Pons (tissue), 1 donor: ENCODE measurements at regions not wholly inside any gene's neighbourhood (a gene's known extent, or its start where the extent isn't known, plus 50 kb on each side); places are given as distances from the start of the nearest gene placed in this dataset.
A peak's percentile ranks its signal among the peaks of the same experiment; 100 is the strongest.
"Not testable (repeated sequence)": the region's sequence is repeated elsewhere in the genome, so short reads cannot be mapped to it uniquely, and the experiment has no call there.

Source experiments
- DNase-seq: peaks from one replicate; pipeline ENCODE4 v3.0.0-alpha.2; 2016; ENCODE audit warnings: low spot score

GRCh38 chr11:96447208-96448110 is 57.6 kb downstream of the JRKL start:
- DNase-seq, result no peak

- no peak for DNase-seq
Measured at GRCh38 chr11:96448225-96448624, 58.4 kb downstream of the JRKL start.

- DNase-seq, result no peak
Measured at GRCh38 chr11:96456111-96456510, 66.3 kb downstream of the JRKL start.

GRCh38 chr11:96459751-96460150 is 69.9 kb downstream of the JRKL start:
- DNase-seq, result no peak

GRCh38 chr11:96461871-96462270 is 72.1 kb downstream of the JRKL start:
- no peak for DNase-seq

GRCh38 chr11:96464700-96465307 is 75.0 kb downstream of the JRKL start:
- peak; percentile 89 for DNase-seq

GRCh38 chr11:96465512-96465911 is 75.7 kb downstream of the JRKL start:
- DNase-seq, result no peak

GRCh38 chr11:96466607-96467006 is 76.8 kb downstream of the JRKL start:
- DNase-seq, result no peak

GRCh38 chr11:96469776-96470175 is 80.0 kb downstream of the JRKL start:
- DNase-seq, result no peak

- no peak for DNase-seq
Measured at GRCh38 chr11:96470521-96470920, 80.7 kb downstream of the JRKL start.

GRCh38 chr11:96472085-96472484 is 82.3 kb downstream of the JRKL start:
- DNase-seq, result no peak

- no peak for DNase-seq
Measured at GRCh38 chr11:96474263-96474662, 84.5 kb downstream of the JRKL start.

GRCh38 chr11:96481204-96481603 is 91.4 kb downstream of the JRKL start:
- no peak for DNase-seq

GRCh38 chr11:96481771-96482170 is 92.0 kb downstream of the JRKL start:
- no peak for DNase-seq

GRCh38 chr11:96482193-96482592 is 92.4 kb downstream of the JRKL start:
- no peak for DNase-seq

- no peak for DNase-seq
Measured at GRCh38 chr11:96483374-96483955, 93.7 kb downstream of the JRKL start.

- DNase-seq, result no peak
Measured at GRCh38 chr11:96484361-96484760, 94.5 kb downstream of the JRKL start.

GRCh38 chr11:96486890-96487611 is 97.2 kb downstream of the JRKL start:
- no peak for DNase-seq

- not testable (repeated sequence) for DNase-seq
Measured at GRCh38 chr11:96488911-96489310, 99.1 kb downstream of the JRKL start.

GRCh38 chr11:96500440-96500839 is 110.6 kb downstream of the JRKL start:
- DNase-seq, result no peak

- no peak for DNase-seq
Measured at GRCh38 chr11:96506041-96506440, 116.2 kb downstream of the JRKL start.

- no peak for DNase-seq
Measured at GRCh38 chr11:96506953-96507354, 117.1 kb downstream of the JRKL start.
